ENCODE measurements at regions not wholly inside any gene's neighbourhood (a gene's known extent, or its start where the extent isn't known, plus 50 kb on each side); places are given as distances from the start of the nearest gene placed in this dataset.
"Not testable (repeated sequence)": the region's sequence is repeated elsewhere in the genome, so short reads cannot be mapped to it uniquely, and the experiment has no call there.

- DNase-seq, result no peak
Observed at GRCh38 chr4:179626687-179627086, 2184.4 kb upstream of the AGA start.

DNA sequence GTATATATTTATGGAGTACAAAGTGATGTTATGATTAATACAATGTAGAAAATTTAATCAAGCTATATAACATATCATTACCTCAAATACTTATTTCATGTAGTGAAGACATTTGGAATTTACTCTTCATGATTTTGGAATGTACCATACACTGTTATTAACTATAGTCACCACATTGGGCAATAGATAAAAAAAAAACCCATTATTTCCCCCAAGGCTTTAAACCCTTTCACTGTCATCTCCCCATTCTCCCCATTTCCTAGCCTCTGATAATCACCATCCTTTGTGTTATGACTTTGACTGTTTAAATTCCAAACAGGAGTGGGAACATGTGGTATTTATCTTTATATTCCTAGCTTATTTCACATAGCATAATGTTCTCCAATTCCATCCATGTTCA, 2189.1 kb upstream of the AGA start:
- DNase-seq, result no peak

- DNase-seq, result no peak
Observed at GRCh38 chr4:179634862-179635261, 2192.6 kb upstream of the AGA start.

- no peak for DNase-seq
Observed at GRCh38 chr4:179662522-179662921, 2220.3 kb upstream of the AGA start.

DNA sequence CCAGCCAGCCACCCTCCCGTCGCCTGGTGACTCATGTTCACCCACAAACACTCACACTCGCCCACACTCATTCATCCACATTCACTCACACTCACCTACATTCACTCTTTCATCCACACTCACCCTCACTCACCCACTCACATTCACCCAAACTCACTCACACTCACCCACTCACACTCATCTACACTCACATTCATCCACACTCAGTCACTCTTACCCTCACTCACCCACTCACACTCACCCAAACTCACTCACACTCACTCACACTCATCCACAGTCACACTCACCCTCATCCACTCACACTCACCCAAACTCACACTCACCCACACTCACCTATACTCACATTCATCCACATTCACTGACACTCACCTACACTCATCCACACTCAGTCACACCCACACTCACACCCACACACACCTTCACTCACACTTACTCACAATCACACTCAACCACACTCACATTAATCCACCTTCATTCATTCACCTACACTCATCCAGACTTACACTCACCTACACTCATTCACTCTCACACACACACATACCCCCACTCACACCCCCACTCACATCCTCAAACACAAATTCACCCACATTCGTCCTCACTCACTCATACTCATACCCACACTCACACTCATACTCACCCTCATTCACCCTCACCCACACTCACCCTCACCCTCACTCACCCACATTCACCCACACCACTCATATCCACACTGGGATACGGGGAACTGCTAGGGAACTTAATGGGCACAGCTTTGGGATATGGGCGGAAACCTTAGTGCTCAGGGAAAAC, 2221.6 kb upstream of the AGA start:
- no peak for DNase-seq

GRCh38 chr4:179664430-179665027, 2222.3 kb upstream of the AGA start:
- DNase-seq, result no peak

DNA sequence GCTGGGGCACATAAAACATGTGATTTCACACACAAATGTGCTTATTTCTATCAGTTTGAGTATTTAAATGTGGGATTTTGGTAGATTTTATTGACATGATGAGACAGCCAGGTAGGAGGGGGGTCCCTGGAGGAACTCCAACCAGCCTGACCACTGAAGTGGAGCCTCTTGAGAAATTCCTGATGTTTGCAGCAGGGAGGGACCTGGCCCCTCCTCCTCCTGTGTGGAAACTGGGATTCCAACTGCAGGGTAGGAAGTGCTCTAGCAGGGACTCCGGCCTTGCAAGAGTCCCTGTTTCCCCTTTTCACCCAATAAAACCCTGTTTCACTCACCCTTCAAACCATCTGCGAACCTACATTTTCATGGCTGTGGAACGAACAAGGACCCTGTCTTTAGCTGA, 2224.0 kb upstream of the AGA start:
- no peak for DNase-seq

GRCh38 chr4:179671609-179672008, 2229.4 kb upstream of the AGA start:
- no peak for DNase-seq

DNA sequence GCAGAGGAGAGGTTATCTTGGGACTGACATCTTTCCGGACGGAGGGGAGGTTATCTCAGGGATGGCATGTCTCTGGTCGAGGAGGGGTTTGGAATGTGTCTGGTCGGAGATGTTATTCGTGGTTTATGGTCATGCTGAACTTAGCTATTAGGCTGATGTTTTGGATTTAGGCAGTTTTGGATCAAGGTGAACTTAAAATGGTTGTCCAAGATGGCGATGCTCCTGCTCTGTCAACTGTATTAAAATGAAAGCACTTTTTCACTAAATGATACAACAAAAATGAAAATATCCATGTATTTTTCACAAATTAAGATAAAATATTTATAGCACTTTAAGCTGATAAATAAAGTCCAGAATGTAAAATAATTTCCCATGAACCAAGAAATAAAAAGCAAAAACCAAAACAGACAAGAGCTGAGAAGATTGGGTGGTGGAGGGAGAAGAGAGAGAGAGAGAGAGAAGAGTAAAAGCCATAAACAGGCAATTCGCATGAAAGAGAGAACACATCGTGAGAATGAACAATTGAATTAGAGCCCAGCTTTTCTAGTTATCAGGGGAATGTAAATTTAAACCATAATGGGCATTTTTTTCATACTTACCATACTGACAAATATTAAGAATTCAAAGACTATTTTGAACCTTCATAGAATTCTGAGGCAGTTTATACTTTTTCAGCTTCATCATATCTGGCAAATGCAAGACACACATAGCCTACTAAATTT, 2236.0 kb upstream of the AGA start:
- DNase-seq, result no peak

GRCh38 chr4:179683661-179684060, 2241.4 kb upstream of the AGA start:
- DNase-seq, result not testable (repeated sequence)

DNA sequence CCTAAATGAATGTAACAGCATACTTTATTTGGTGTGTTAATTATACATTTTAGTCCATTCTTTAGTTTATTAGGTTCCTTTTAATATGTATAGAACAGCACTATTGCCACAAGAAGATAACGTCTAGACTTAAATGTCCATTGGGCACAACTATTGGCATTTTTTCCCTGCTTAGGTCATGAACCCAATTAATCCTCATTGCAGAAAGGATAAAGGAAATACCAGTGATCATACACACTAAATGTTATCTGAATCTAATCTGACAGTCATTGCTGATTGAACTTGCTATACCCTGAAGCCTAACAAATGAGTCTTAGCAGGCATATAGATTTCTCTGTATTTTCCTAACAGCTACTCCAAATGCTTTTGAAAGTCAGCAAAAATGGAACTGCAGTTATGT, 2250.0 kb upstream of the AGA start:
- no peak for DNase-seq

- no peak for DNase-seq
Observed at GRCh38 chr4:179695175-179695574, 2252.9 kb upstream of the AGA start.

DNA sequence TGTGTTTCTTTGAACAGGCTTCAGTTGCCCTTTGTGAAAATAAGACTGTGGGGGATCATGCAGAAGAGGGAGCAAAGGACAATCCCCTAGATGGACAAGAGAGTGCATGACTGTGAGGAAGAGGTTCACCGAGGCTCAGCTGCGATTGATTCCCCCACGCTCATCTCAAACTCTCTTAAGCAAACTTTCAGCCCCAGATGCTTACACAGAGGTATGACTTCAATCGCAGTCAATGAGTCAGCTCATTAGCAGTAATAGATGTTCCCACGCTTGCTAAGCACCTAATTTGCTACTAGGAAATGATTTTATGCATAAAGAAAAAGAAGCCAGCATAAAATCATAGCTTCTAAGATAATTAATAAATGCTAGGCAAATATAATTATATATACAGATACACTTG, 2256.1 kb upstream of the AGA start:
- no peak for DNase-seq

DNA sequence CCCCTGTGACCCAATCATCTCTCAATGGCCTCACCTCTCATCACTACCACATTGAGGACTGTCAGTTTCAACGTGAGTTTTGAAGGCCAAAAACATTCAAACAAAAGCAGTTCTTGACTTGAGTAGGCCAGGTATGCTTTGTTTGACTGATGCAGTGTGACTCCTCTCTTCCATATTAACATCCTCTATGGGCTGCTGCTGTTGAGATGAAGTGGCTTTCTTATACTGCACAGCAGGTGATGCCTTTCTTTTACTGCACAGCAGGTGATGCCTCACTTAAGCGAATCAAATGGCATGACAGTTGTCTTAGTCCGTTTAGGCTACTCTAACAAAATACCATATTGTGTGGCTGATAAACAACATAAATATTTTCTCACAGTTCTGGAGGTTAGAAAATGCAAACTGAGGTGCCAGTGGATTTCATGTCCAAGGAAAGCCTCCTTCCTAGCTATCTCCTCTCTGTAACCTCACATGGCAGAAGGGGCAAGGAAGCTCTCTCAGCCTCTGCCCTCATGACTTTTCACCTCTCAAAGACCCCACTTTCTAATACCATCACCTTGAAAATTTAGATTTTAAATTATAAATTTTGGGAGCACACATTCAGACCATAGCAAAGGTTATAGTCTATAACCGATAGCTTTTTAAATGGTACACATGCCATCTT, 2267.9 kb upstream of the AGA start:
- no peak for DNase-seq

DNA sequence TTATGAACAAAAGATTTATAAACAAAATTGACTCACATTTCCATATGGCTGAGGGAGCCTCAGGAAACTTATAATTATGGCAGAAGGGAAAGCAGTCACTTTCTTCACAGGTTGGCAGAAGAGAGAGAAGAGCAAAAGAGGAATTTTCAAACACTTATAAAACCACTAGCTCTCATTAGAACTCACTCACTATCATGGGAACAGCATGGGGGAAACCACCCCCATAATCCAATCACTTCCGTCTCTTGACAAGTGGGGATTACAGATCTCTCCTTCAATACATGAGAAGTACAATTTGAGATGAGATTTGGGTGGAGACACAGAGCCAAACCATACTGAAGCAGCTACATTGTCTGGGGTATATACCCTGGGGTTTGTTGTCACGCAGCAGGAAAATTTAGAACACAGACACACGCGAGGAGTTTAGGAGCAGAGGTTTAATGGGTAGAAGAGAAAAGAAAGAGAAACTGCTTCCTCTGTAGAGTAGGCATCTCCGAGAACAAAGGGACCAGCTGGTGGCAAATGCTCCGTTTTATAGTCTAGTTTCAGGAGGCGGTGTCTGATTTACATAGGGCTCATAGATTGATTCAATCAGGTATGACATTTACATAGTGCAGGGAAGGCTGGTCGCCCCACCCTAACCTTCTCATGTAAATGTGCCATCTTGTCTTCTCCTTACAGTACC, 2277.7 kb upstream of the AGA start:
- DNase-seq, result no peak

DNA sequence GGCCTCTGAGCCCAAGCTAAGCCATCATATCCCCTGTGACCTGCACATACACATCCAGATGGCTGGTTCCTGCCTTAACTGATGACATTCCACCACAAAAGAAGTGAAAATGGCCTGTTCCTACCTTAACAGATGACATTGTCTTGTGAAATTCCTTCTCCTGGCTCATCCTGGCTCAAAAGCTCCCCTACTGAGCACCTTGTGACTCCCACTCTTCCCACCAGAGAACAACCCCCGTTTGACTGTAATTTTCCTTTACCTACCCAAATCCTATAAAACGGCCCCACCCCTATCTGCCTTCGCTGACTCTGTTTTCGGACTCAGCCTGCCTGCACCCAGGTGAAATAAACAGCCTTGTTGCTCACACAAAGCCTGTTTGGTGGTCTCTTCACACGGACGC, 2284.3 kb upstream of the AGA start:
- not testable (repeated sequence) for DNase-seq

GRCh38 chr4:179728305-179728704, 2286.1 kb upstream of the AGA start:
- no peak for DNase-seq

DNA sequence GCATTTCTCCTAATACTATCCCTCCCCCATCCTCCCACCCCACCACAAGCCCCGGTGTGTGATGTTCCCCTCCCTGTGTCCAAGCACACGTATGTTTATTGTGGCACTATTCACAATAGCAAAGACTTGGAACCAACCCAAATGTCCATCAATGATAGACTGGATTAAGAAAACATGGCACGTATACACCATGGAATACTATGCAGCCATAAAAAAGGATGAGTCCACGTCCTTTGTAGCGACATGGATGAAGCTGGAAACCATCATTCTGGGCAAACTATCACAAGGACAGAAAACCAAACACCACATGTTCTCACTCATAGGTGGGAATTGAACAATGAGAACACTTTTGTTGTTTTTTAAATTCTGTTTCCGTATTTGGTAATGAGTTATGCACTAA, 2294.6 kb upstream of the AGA start:
- DNase-seq, result not testable (repeated sequence)

GRCh38 chr4:179738822-179739221, 2296.6 kb upstream of the AGA start:
- DNase-seq, result no peak

- DNase-seq, result no peak
Observed at GRCh38 chr4:179747218-179747910, 2305.1 kb upstream of the AGA start.

DNA sequence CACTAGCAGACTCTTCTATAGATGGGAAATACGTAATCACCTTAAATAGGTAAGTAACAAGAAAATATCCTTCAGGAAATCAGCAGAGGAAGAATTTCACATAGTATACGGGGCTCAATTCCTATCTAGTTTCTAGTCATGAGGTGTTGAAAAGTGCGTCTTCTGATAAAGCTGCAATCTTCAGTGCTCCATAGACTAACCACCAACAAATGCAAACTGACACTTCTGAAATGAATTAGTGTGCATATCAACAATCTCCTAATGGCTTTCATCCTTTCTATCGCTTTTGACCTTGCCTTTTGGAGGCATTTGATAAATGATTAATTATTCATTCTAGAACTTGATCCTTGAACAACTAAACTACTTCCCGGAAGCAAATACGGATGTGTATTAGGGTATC, 2306.6 kb upstream of the AGA start:
- DNase-seq, result no peak

DNA sequence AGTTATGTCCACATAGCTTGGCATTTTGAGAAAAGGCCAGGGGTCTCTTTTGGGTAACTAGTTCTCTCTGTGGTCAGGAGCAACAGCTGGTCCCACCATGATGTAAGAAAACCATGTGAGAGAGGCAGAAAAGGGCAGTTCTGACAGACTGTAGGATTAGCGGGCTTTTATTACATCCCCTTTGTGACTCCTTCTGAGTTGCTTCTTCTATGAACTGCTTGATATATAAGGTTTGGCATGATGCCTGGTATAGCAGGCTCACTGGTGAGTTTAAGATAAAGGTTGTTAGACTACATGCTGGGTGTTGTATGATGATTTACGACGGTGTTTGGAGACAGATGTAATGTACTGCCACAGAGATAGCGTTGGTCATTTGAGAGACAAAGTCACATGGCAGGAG, 2308.1 kb upstream of the AGA start:
- no peak for DNase-seq

All from CD4-positive, alpha-beta T cell treated with Interleukin-4 for 1 hour (primary cell).